ENCODE measurements at regions not wholly inside any gene's neighbourhood (a gene's known extent, or its start where the extent isn't known, plus 50 kb on each side); places are given as distances from the start of the nearest gene placed in this dataset.
"Not testable (repeated sequence)": the region's sequence is repeated elsewhere in the genome, so short reads cannot be mapped to it uniquely, and the experiment has no call there.

DNA sequence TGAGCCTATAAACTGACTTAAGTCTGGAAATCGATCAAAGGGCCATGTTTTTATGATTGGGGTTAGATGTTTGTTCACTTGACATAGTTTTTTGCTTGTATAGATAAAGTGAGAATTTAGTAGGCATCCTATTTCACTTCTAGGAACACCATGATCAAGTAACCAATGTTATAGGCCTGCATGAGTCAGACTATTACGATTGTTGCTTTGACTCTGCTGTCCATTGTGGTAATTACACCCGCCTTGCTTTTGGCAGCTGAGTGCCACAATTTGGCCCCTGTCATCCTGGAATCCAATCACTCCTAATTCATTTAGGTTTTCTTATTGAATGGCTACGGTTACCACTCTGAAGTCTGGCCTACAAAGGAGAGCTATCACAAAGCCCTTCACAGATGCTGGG, 67.8 kb upstream of the IL33 start:
- Histone ChIP-seq H3K36me3 (ENCODE audit: low read depth) (no peaks in the 10 kb centered on the region; the same call in 1 of the 2 replicates), H3K27ac (ENCODE audit: poor library complexity, severe bottlenecking) (no peak overlapping the region), H3K9me3 (ENCODE audit: severe bottlenecking) (no peaks in the 10 kb centered on the region), H3K4me1 (ENCODE audit: insufficient read depth, poor library complexity, severe bottlenecking) (peaks cover 11% of the 10 kb centered on the region), H3K27me3 (ENCODE audit: insufficient read depth, poor library complexity, severe bottlenecking) (no peaks in the 10 kb centered on the region), H3K4me3 (ENCODE audit: severe bottlenecking) (no peak overlapping the region)
- ATAC-seq (ENCODE audit: low read depth) (no peak), DNase-seq (ENCODE audit: low spot score) (no peak)
- TF ChIP-seq, protein P1, sequence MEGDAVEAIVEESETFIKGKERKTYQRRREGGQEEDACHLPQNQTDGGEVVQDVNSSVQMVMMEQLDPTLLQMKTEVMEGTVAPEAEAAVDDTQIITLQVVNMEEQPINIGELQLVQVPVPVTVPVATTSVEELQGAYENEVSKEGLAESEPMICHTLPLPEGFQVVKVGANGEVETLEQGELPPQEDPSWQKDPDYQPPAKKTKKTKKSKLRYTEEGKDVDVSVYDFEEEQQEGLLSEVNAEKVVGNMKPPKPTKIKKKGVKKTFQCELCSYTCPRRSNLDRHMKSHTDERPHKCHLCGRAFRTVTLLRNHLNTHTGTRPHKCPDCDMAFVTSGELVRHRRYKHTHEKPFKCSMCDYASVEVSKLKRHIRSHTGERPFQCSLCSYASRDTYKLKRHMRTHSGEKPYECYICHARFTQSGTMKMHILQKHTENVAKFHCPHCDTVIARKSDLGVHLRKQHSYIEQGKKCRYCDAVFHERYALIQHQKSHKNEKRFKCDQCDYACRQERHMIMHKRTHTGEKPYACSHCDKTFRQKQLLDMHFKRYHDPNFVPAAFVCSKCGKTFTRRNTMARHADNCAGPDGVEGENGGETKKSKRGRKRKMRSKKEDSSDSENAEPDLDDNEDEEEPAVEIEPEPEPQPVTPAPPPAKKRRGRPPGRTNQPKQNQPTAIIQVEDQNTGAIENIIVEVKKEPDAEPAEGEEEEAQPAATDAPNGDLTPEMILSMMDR (IDR thresholded peaks at IDR 0.05; ENCODE audit: poor library complexity, severe bottlenecking) = no peak

DNA sequence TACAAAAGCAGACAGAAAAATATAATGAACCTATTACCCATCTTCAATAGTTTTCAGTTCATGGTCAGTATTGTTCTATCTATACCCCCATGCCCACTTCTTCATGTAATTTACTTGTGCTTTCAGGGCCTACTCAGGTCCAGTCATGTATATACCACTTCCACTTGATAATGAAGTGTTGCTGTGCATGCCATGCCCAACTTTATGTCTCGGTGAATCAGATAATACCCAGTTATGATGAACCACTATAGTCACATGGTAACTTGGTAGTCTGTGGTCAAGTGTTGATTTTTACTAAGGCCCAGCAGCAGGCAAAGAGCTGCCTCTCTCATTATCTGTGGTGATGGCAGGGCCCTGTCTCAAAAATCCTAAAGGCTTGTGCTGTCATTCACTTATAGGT, 70.7 kb upstream of the IL33 start:
- DNase-seq (ENCODE audit: low spot score) (no peak), ATAC-seq (ENCODE audit: low read depth) (no peak)
- H3K27me3 ChIP-seq (ENCODE audit: insufficient read depth, poor library complexity, severe bottlenecking) = no peaks in the 10 kb centered on the region
- no peaks in the 10 kb centered on the region for H3K4me1 ChIP-seq (ENCODE audit: insufficient read depth, poor library complexity, severe bottlenecking)
- H3K9me3 ChIP-seq (ENCODE audit: severe bottlenecking) = no peaks in the 10 kb centered on the region
- no peaks in the 10 kb centered on the region for H3K36me3 ChIP-seq (ENCODE audit: low read depth)
- TF ChIP-seq, protein P1 (IDR thresholded peaks at IDR 0.05; ENCODE audit: poor library complexity, severe bottlenecking) = no peak
- no peak overlapping the region for H3K4me3 ChIP-seq (ENCODE audit: severe bottlenecking)
- H3K27ac ChIP-seq (ENCODE audit: poor library complexity, severe bottlenecking) = no peak overlapping the region

GRCh38 chr9:6142799-6143454, 72.7 kb upstream of the IL33 start:
- DNase-seq (ENCODE audit: low spot score) = no peak
- H3K4me1 ChIP-seq (ENCODE audit: insufficient read depth, poor library complexity, severe bottlenecking) = no peaks in the 10 kb centered on the region
- peak; percentile 25; the same call in 1 of the 3 replicates for ATAC-seq (ENCODE audit: low read depth)
- H3K27me3 ChIP-seq (ENCODE audit: insufficient read depth, poor library complexity, severe bottlenecking) = no peaks in the 10 kb centered on the region
- no peaks in the 10 kb centered on the region for H3K36me3 ChIP-seq (ENCODE audit: low read depth)
- TF ChIP-seq, protein P1 (IDR thresholded peaks at IDR 0.05; ENCODE audit: poor library complexity, severe bottlenecking) = no peak
- no peak overlapping the region for H3K27ac ChIP-seq (ENCODE audit: poor library complexity, severe bottlenecking)
- no peak overlapping the region for H3K4me3 ChIP-seq (ENCODE audit: severe bottlenecking)
- H3K9me3 ChIP-seq (ENCODE audit: severe bottlenecking) = no peaks in the 10 kb centered on the region

DNA sequence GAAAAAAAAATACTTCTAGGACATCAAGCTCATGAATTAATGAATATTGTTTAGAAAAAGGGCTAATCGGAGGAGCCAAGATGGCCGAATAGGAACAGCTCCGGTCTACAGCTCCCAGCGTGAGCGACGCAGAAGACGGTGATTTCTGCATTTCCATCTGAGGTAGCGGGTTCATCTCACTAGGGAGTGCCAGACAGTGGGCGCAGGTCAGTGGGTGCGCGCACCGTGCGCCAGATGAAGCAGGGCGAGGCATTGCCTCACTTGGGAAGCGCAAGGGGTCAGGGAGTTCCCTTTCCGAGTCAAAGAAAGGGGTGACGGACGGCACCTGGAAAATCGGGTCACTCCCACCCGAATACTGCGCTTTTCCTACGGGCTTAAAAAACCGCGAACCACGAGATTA, 79.8 kb upstream of the IL33 start:
- Histone ChIP-seq H3K27ac (ENCODE audit: poor library complexity, severe bottlenecking) (peak overlapping the region; percentile 78), H3K4me1 (ENCODE audit: insufficient read depth, poor library complexity, severe bottlenecking) (peaks cover 16% of the 10 kb centered on the region)
- H3K9me3 ChIP-seq (ENCODE audit: severe bottlenecking); H3K27me3 ChIP-seq (ENCODE audit: insufficient read depth, poor library complexity, severe bottlenecking); H3K36me3 ChIP-seq (ENCODE audit: low read depth); H3K4me3 ChIP-seq (ENCODE audit: severe bottlenecking); DNase-seq (ENCODE audit: low spot score); ATAC-seq (ENCODE audit: low read depth): not testable (repeated sequence)

DNA sequence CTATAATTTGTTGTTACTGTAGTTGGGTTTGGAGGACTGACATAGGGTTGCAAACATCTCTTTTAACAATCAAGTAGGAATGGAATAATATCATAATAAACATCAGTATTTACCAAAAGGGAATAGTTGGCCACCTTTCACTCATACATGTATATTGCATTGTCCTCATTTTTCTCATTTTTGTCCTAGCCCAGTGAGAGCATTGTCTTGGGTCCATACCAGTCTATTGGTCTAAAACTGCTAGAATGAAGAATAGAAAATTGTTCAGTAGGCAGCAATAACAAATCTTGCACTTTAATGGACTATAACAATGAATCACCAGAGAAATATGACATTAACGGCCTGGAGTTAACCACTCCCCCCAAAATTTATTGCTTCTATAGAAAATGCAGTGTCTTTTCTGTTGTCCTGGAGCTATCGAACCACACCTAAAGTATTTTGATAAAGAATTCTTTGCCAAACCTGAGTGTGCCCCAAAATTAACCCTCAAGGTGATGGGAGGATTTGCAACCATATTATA, 80.9 kb upstream of the IL33 start:
- Histone ChIP-seq H3K36me3 (ENCODE audit: low read depth) (no peaks in the 10 kb centered on the region), H3K9me3 (ENCODE audit: severe bottlenecking) (no peaks in the 10 kb centered on the region), H3K27ac (ENCODE audit: poor library complexity, severe bottlenecking) (peak overlapping the region; percentile 78), H3K27me3 (ENCODE audit: insufficient read depth, poor library complexity, severe bottlenecking) (no peaks in the 10 kb centered on the region), H3K4me3 (ENCODE audit: severe bottlenecking) (no peak overlapping the region), H3K4me1 (ENCODE audit: insufficient read depth, poor library complexity, severe bottlenecking) (peaks cover 16% of the 10 kb centered on the region)
- no peak for DNase-seq (ENCODE audit: low spot score)
- TF ChIP-seq, protein P1 (IDR thresholded peaks at IDR 0.05; ENCODE audit: poor library complexity, severe bottlenecking) = no peak
- peak; percentile 85 for ATAC-seq (ENCODE audit: low read depth)

Data from RWPE2 (cell line).